Stimulated activated naive B cell treated with anti-CD40 and anti-IgM and Interleukin-4, amounts not matched to agents 10 μg/mL and 1 μg/mL and 100 μg/mL, for 72 hours (primary cell): ENCODE measurements at regions not wholly inside any gene's neighbourhood (a gene's known extent, or its start where the extent isn't known, plus 50 kb on each side); places are given as distances from the start of the nearest gene placed in this dataset.

Experiments used
- ATAC-seq, 2 donors: fragments of 150-1000 bp; cut with Tn5 transposase; replicated peaks; 2 replicates each; pipeline ENCODE4 v1.10.0; 2021; ENCODE audit warnings: moderate library complexity in 1 of 2
- DNase-seq: peaks from one replicate; pipeline ENCODE4 v3.0.0; 2021
- H3K27ac Mint-ChIP-seq: one replicate; pipeline ENCODE4 v1.8.0; 2022; ENCODE audit warnings: mild to moderate bottlenecking, mixed read lengths
- H3K27me3 Mint-ChIP-seq, 2 donors: one replicate each; pipeline ENCODE4 v1.8.0; 2022; ENCODE audit warnings: mixed read lengths in 2 of 2
- H3K36me3 Mint-ChIP-seq, 2 donors: one replicate each; pipeline ENCODE4 v1.8.0; 2022; ENCODE audit warnings: mixed read lengths in 2 of 2, mild to moderate bottlenecking in 1 of 2
- H3K4me1 Mint-ChIP-seq, 2 donors: one replicate each; pipeline ENCODE4 v1.8.0; 2022; ENCODE audit warnings: mixed read lengths in 2 of 2, mild to moderate bottlenecking in 1 of 2
- H3K4me3 Mint-ChIP-seq, 2 donors: one replicate each; pipeline ENCODE4 v1.8.0; 2022; ENCODE audit warnings: mild to moderate bottlenecking in 2 of 2, mixed read lengths in 2 of 2, moderate library complexity in 1 of 2
- H3K9me3 Mint-ChIP-seq, 2 donors: one replicate each; pipeline ENCODE4 v1.8.0; 2022; ENCODE audit warnings: mixed read lengths in 2 of 2, mild to moderate bottlenecking in 1 of 2

DNA sequence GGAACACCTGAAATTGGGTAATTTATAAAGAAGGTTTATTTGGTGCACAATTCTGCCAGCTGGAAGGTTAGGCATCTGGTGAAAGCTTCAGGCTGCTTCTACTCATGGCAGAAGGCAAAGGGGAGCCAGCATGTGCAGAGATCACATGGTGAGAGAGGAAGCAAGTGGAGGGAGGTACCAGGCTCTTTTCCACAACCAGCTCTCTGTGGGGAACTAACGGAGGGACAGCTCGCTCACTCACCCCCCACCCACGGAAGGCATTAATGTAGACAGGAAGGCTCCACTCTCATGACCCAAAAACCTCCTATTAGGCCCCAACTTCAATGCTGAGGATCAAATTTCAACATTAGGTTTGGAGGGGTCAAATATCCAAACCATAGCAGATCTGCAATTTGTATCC lies 75.6 kb upstream of the ARHGAP32 start:
- Mint-ChIP-seq H3K27ac (no peak overlapping the region), H3K27me3 (no peaks in the 10 kb centered on the region), H3K36me3 (peaks cover 4 to 5% of the 10 kb centered on the region in 2 donors), H3K4me1 (peaks cover 29 to 58% of the 10 kb centered on the region in 2 donors), H3K4me3 (no peak overlapping the region), H3K9me3 (peaks cover 2 to 3% of the 10 kb centered on the region in 2 donors)
- ATAC-seq, result no peak
- no peak for DNase-seq

DNA sequence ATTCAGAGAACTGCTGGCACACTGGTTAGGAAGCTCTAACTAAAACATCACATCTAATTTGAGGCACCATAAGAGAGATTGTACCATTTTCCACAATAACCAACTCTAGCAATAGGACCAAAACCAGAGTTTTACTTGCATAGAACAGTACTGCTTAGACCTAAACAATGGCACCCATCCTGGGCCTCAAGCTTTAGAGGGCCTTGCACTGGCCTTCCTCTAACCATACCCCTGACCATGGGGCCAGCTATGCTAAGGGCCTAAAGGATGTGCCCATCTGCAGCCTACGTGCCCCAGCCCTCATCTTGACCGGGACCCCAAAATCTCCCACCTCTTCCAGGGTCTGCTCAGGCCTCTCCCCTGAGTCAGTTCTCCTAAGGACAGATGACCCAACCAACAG lies 74.4 kb upstream of the ARHGAP32 start:
- peaks cover 19 to 49% of the 10 kb centered on the region in 2 donors for H3K4me1 Mint-ChIP-seq
- H3K27ac Mint-ChIP-seq, result no peak overlapping the region
- DNase-seq, result no peak

DNA sequence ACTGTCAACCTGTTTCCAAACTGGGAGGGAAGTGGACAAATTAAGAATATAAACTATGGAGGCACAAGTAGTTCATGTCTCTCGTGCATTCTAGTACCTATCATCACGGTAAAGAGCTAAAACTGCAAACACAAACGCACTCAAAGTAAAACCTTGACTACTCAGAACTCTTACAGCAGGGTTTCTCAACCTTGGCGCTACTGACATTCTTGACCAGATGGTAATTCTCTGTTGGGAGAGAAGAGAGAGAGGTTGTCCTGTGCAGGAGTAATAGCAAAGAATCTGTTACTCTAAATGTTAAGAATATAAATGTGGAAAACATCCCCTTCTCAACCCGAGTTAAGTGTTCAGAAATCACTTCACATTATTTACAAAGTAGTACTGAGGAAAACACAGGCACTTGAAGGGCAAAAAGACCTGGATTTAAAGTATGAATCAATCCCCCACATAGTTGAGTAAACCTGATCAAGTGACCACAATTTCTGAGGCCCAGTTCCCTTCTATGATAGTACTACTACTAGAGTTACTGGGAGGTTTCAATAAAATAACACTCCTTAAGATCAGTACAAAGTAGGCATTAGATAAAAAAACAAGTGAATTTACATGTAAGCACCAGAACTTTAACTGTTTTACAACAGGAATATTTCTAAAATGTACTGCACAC lies 73.1 kb upstream of the ARHGAP32 start:
- Mint-ChIP-seq H3K36me3 (peaks cover 4 to 5% of the 10 kb centered on the region in 2 donors), H3K27ac (no peak overlapping the region), H3K9me3 (peaks cover 2 to 3% of the 10 kb centered on the region in 2 donors), H3K4me1 (peaks cover 12 to 41% of the 10 kb centered on the region in 2 donors), H3K4me3 (no peak overlapping the region), H3K27me3 (no peaks in the 10 kb centered on the region)
- no peak for ATAC-seq
- no peak for DNase-seq

More for the DNA sequence above, 74.4 kb upstream of the ARHGAP32 start:
- H3K27me3 Mint-ChIP-seq, result no peaks in the 10 kb centered on the region
- H3K36me3 Mint-ChIP-seq, result peaks cover 4 to 5% of the 10 kb centered on the region in 2 donors
- H3K4me3 Mint-ChIP-seq, result no peak overlapping the region
- no peak for ATAC-seq
- H3K9me3 Mint-ChIP-seq, result peaks cover 2 to 3% of the 10 kb centered on the region in 2 donors

DNA sequence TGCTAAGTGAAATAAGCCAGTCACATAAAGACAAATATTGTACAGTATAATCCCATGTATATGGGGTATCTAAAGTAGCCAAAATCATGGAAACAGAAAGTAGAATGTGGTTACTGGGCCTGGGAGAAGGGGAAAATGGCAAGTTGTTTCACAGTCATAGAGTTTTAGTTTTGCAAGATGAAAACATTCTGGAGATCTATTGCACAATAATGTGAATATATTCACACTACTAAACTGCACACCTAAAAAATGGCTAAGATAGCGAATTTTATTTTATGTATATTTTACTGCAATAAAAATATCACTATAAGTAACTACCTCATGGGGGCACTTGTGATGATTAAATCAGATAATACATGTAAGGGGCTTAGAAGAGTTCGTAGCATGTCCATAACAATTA lies 72.0 kb upstream of the ARHGAP32 start:
- no peak for ATAC-seq
- Mint-ChIP-seq H3K4me3 (no peak overlapping the region), H3K36me3 (peaks cover 4 to 5% of the 10 kb centered on the region in 2 donors), H3K27ac (no peak overlapping the region), H3K9me3 (peaks cover 2 to 3% of the 10 kb centered on the region in 2 donors), H3K4me1 (peaks cover 12 to 45% of the 10 kb centered on the region in 2 donors), H3K27me3 (no peaks in the 10 kb centered on the region)
- no peak for DNase-seq

DNA sequence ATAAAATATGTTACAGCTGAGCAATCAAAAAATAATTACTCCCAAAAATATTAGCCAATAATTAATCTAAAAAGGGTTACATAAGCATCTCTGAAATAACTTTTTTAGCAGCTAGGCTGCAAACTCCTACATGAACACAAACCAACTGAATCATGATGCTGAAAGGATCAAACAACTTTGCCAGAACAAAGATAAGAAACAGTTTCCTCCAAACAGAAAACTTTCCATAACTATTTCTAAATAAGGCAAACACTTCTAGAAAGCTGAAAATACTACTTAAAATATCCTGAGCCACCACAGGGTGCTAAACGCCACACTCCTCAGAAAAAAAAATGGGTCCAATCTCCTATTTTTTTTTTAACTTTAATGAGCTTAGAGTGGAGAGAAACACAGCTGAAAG lies 68.6 kb upstream of the ARHGAP32 start:
- peaks cover 2 to 3% of the 10 kb centered on the region in 2 donors for H3K9me3 Mint-ChIP-seq
- H3K4me1 Mint-ChIP-seq, result peaks cover 11 to 47% of the 10 kb centered on the region in 2 donors
- H3K36me3 Mint-ChIP-seq, result peaks cover 2 to 4% of the 10 kb centered on the region in 2 donors
- H3K4me3 Mint-ChIP-seq, result no peak overlapping the region
- H3K27me3 Mint-ChIP-seq, result no peaks in the 10 kb centered on the region
- no peak overlapping the region for H3K27ac Mint-ChIP-seq
- ATAC-seq (no peak), DNase-seq (no peak)

DNA sequence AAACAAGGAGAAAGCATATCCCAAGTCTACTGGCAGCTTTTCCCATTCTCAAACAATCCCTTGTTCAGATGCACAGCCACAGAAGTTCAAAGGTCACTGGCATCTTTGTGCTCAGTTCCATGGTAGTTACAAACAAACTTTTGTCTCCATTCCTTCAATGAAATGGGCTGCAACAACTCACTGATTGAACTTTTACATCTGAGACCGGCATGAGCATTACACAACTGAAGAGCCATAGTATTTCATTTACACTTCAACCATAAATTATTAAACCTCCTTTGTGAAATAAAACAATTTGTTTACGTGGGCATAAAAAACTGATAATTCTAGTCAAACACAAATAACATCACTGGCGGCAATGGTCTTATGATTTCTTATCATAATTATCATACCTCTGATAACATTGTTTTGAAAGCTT lies 67.8 kb upstream of the ARHGAP32 start:
- no peak for ATAC-seq
- no peak for DNase-seq
- Mint-ChIP-seq H3K4me3 (no peak overlapping the region), H3K27ac (no peak overlapping the region), H3K9me3 (peaks cover 2 to 3% of the 10 kb centered on the region in 2 donors), H3K36me3 (peaks cover 2 to 4% of the 10 kb centered on the region in 2 donors), H3K4me1 (peaks cover 13 to 52% of the 10 kb centered on the region in 2 donors), H3K27me3 (no peaks in the 10 kb centered on the region)

DNA sequence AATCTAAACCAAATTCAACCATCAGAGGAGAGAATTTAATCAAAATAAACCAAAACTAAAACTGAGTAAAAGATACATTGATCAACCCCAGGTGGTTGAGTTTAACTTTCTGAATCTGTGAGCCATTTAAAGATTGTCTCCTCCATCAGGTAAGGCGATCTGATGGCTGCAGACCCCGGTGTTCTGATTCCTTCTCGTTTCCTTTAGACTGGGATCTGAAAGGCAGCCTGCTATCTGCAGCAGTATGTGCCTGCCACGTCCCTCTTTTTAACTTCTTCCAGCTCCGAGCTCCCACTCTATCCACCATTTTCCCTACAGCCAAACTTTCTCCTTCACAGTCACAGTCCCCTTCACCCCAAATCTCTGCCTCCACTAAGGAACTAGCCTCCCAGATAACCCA lies 66.1 kb upstream of the ARHGAP32 start:
- H3K36me3 Mint-ChIP-seq, result peaks cover under 1 to 2% of the 10 kb centered on the region in 2 donors
- H3K4me3 Mint-ChIP-seq, result no peak overlapping the region
- no peak for ATAC-seq
- DNase-seq, result no peak
- no peaks in the 10 kb centered on the region for H3K9me3 Mint-ChIP-seq
- no peaks in the 10 kb centered on the region for H3K27me3 Mint-ChIP-seq
- H3K27ac Mint-ChIP-seq, result no peak overlapping the region
- peaks cover 4 to 37% of the 10 kb centered on the region in 2 donors for H3K4me1 Mint-ChIP-seq

DNA sequence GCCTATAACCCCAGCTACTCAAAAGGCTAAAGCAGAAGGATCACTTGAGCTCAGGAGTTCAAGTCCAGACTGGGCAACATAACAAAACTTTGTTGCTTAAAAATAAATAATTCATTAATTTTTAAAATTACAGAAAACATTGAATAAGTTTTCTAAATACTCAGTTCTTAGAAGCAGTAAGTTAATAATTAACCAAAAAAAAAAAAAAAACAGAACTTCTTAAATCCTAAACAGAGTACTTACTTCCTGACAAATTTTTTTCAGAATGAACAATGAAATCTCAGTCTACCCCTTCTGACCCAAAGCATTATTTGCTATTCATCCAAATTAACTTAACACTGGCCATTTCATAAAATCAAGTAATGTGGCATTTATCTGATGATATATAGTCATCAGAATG lies 65.4 kb upstream of the ARHGAP32 start:
- H3K27me3 Mint-ChIP-seq, result no peaks in the 10 kb centered on the region
- H3K4me1 Mint-ChIP-seq, result peaks cover 6 to 36% of the 10 kb centered on the region in 2 donors
- no peaks in the 10 kb centered on the region for H3K36me3 Mint-ChIP-seq
- DNase-seq (no peak), ATAC-seq (no peak)
- no peaks in the 10 kb centered on the region for H3K9me3 Mint-ChIP-seq
- H3K4me3 Mint-ChIP-seq, result no peak overlapping the region
- H3K27ac Mint-ChIP-seq, result no peak overlapping the region

DNA sequence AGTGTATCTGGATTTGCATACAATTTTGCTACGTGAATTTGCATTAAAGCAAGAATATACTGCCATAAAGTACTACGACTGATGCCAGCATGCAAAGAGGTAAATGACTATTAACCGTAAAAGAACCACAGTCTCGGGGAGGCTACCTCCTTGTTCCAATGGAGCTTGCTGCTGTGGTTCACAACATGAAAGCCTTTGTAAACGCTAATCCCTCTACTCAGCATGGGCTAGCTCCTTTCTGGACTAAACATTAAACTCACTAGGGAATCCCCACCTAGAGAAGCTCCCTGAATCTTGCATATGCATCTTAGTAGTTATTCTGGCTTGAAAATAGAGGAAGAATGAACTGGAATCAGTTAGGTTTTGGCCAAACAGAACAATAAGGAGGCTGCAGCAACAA lies 60.5 kb upstream of the ARHGAP32 start:
- ATAC-seq (no peak), DNase-seq (no peak)
- Mint-ChIP-seq H3K9me3 (no peaks in the 10 kb centered on the region), H3K4me3 (no peak overlapping the region), H3K4me1 (peaks cover 7 to 16% of the 10 kb centered on the region in 2 donors), H3K36me3 (no peaks in the 10 kb centered on the region), H3K27me3 (no peaks in the 10 kb centered on the region), H3K27ac (no peak overlapping the region)

DNA sequence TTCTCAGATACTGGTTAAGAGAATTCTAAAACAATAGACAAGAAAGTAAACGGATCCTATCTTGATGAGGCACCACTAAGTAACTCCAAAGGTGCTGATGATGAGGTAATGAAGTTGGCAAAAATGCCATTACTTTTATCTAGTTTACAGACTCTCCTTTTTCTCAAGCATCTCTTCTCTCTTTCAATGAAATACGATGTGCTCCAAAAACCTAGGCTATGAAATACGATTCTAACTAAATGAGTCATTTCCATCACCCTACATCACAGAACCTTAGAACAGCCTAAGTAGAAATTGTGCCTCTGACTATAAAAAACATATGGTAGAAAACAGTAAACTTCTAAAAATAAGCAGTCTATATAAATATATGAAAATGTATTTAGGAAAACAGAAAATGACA lies 58.9 kb upstream of the ARHGAP32 start:
- Mint-ChIP-seq H3K4me1 (peaks cover 10 to 15% of the 10 kb centered on the region in 2 donors), H3K9me3 (no peaks in the 10 kb centered on the region), H3K27ac (no peak overlapping the region), H3K4me3 (no peak overlapping the region), H3K27me3 (no peaks in the 10 kb centered on the region), H3K36me3 (no peaks in the 10 kb centered on the region)
- no peak for ATAC-seq
- DNase-seq, result no peak

DNA sequence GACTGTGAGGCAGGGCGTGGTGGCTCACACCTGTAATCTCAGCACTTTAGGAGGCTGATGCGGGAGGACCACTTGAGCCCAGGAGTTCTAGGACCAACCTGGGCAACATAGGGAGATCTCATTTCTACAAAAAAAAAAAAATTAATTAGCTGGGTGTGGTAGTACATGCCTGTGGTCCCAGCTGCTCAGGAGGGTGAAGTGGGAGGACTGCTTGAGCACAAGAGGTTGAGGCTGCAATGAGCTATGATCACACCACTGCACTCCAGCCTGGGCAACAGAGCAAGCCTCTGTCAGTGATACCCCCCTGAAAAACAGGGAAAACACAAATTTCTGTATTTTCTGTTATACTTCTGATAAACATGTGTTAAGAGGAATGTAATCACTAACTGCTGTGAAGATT lies 57.8 kb upstream of the ARHGAP32 start:
- no peaks in the 10 kb centered on the region for H3K36me3 Mint-ChIP-seq
- DNase-seq, result no peak
- peaks cover 7% of the 10 kb centered on the region in 2 donors for H3K4me1 Mint-ChIP-seq
- ATAC-seq, result no peak
- H3K27ac Mint-ChIP-seq, result no peak overlapping the region
- no peaks in the 10 kb centered on the region for H3K9me3 Mint-ChIP-seq
- H3K4me3 Mint-ChIP-seq, result no peak overlapping the region
- no peaks in the 10 kb centered on the region for H3K27me3 Mint-ChIP-seq

DNA sequence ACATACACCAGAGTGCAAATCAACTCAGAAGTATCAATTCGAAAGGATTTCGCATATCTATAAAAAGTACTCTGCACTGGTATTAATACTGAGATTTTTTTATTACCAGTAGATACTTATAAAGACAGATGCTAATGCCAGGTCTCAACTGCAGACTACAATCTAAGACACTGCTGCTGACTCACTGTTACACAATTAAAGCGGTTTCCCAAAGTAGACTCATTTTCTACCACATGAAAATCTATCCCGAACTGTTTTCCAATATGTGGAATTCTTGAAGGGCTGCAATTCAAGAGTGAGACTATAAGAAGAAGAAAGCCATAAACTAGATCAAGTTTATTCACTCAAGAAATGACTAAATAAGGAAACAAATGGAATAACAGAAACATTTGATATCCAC lies 57.2 kb upstream of the ARHGAP32 start:
- H3K27me3 Mint-ChIP-seq, result no peaks in the 10 kb centered on the region
- DNase-seq (no peak), ATAC-seq (no peak)
- peaks cover 5 to 7% of the 10 kb centered on the region in 2 donors for H3K4me1 Mint-ChIP-seq
- H3K36me3 Mint-ChIP-seq, result no peaks in the 10 kb centered on the region
- no peak overlapping the region for H3K4me3 Mint-ChIP-seq
- H3K9me3 Mint-ChIP-seq, result no peaks in the 10 kb centered on the region
- no peak overlapping the region for H3K27ac Mint-ChIP-seq

DNA sequence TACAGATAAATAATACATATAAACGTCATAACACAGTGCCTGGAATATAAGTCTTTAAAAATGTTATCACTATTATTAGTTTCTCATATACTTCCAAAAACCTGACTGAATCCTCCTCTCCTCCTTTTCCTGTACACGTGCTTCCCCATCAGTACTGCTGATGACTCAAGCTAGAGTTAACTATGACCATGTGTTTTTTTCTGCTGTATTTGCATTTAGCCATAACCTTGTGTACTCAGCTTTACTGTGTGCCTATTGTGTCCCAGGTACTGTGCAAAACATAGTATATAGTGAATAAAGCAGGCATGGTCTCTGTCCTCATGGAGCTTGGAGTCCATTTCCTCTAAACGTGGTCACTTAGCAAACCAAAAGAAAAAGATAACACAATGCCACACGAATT lies 56.5 kb upstream of the ARHGAP32 start:
- Mint-ChIP-seq H3K36me3 (no peaks in the 10 kb centered on the region), H3K4me3 (no peak overlapping the region), H3K9me3 (no peaks in the 10 kb centered on the region), H3K4me1 (peaks cover 7 to 9% of the 10 kb centered on the region in 2 donors), H3K27ac (no peak overlapping the region), H3K27me3 (no peaks in the 10 kb centered on the region)
- no peak for ATAC-seq
- DNase-seq, result no peak

DNA sequence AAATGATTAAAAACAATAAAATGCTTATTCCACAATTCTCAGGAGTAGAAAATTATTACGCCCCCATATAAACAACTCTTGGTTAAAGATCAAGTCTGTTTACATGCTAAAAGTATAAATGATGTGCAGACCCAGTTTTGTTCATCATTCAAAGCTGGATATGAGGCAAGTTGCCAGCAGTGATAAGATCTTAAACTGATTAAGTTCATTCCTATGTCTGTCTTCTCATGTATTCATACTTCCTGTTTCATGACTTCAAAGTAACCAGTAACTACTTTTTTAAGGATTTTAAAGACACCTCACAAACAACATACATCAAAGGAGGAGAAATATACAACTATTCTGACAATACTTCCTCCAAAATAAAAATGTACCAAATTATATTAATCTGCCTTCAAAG lies 55.0 kb upstream of the ARHGAP32 start:
- ATAC-seq (no peak), DNase-seq (no peak)
- Mint-ChIP-seq H3K4me3 (no peak overlapping the region), H3K9me3 (peaks cover 0 to 2% of the 10 kb centered on the region in 2 donors), H3K27ac (no peak overlapping the region), H3K27me3 (no peaks in the 10 kb centered on the region), H3K36me3 (no peaks in the 10 kb centered on the region), H3K4me1 (peaks cover 13 to 14% of the 10 kb centered on the region in 2 donors)

DNA sequence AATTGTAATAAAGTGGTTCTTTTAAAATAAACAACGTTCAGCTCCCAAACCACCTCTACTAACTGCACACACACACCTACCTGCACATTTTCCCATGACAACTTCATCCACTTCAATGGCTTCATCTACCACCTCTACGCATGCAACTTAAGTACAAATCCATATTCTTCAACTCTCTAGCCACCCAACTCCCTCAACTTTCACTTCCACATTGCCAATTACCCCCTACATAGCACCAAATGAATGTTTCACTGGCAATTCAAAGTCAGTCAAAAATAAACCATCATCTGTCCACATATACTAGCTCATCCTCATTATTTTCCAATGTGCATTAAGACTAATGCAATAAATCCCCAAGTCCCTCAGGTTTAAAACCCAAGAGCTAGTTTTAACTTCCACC lies 50.7 kb upstream of the ARHGAP32 start:
- H3K4me1 Mint-ChIP-seq, result peaks cover 15 to 31% of the 10 kb centered on the region in 2 donors
- peak; percentile 59 to 76 for ATAC-seq
- H3K4me3 Mint-ChIP-seq, result no peak overlapping the region
- no peak overlapping the region for H3K27ac Mint-ChIP-seq
- DNase-seq, result no peak
- H3K36me3 Mint-ChIP-seq, result peaks cover 0 to 3% of the 10 kb centered on the region in 2 donors
- H3K27me3 Mint-ChIP-seq, result no peaks in the 10 kb centered on the region
- H3K9me3 Mint-ChIP-seq, result peaks cover 0 to 2% of the 10 kb centered on the region in 2 donors
